ENCODE measurements at regions not wholly inside any gene's neighbourhood (a gene's known extent, or its start where the extent isn't known, plus 50 kb on each side); places are given as distances from the start of the nearest gene placed in this dataset.
"Not testable (repeated sequence)": the region's sequence is repeated elsewhere in the genome, so short reads cannot be mapped to it uniquely, and the experiment has no call there.

DNA sequence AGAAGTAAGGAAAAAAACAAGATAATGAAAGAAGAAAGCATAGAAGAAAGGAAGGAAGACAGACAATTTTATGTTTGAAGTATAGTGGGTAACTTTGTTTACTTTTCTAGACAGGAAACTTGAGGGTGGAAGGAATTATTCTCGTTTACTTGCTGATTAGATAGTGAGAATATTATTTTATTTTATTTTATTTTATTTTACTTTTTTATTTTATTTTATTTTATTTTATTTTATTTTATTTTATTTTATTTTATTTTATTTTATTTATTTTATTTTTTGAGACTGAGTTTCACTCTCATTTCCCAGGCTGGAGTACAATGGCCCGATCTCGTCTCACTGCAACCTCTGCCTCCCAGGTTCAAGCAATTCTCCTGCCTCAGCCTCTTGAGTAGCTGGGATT, 623.1 kb upstream of the COX7C start:
- not testable (repeated sequence) for H3K18ac ChIP-seq (ENCODE audit: low read length); H3K27ac ChIP-seq (ENCODE audit: low read depth, low read length); H2BK120ac ChIP-seq (ENCODE audit: low read depth, low read length); H3K36me3 ChIP-seq (ENCODE audit: control insufficient read depth, insufficient read depth, low read length); H3K79me1 ChIP-seq (ENCODE audit: low read length); H3K9ac ChIP-seq (ENCODE audit: low read length); H4K5ac ChIP-seq (ENCODE audit: low read length); H3K4me3 ChIP-seq (ENCODE audit: low read length); H2AK5ac ChIP-seq (ENCODE audit: low read length); H3K4me2 ChIP-seq (ENCODE audit: low read length); H2BK5ac ChIP-seq (ENCODE audit: low read length); H4K8ac ChIP-seq (ENCODE audit: low read depth, low read length); H3K56ac ChIP-seq (ENCODE audit: low read length); H3K4me1 ChIP-seq (ENCODE audit: control insufficient read depth, low read depth, low read length); H2BK15ac ChIP-seq (replicated peaks; ENCODE audit: low read depth); H3K79me2 ChIP-seq (ENCODE audit: control insufficient read depth, insufficient read depth, low read length); H3K4ac ChIP-seq (ENCODE audit: low read depth, low read length); DNase-seq; H3K27me3 ChIP-seq (ENCODE audit: insufficient read depth, low read length, poor library complexity); H3K23ac ChIP-seq (ENCODE audit: low read length)
- no CpG with 5 or more reads among the region's 3 CpGs for WGBS (ENCODE audit: extremely low coverage, insufficient coverage, low lambda C conversion rate)

- no peaks in the 10 kb centered on the region for H3K27me3 ChIP-seq (ENCODE audit: insufficient read depth, low read length, poor library complexity)
- no peak overlapping the region for H3K27ac ChIP-seq (ENCODE audit: low read depth, low read length)
- H3K4me2 ChIP-seq (ENCODE audit: low read length) = no peak overlapping the region
- no peak overlapping the region for H2AK5ac ChIP-seq (ENCODE audit: low read length)
- H3K9ac ChIP-seq (ENCODE audit: low read length) = no peak overlapping the region
- H4K8ac ChIP-seq (ENCODE audit: low read depth, low read length) = no peak overlapping the region
- no peak overlapping the region for H2BK15ac ChIP-seq (replicated peaks; ENCODE audit: low read depth)
- no peak overlapping the region for H3K23ac ChIP-seq (ENCODE audit: low read length)
- H3K56ac ChIP-seq (ENCODE audit: low read length) = no peak overlapping the region
- no peak overlapping the region for H2BK120ac ChIP-seq (ENCODE audit: low read depth, low read length)
- no peak overlapping the region for H2BK5ac ChIP-seq (ENCODE audit: low read length)
- no peaks in the 10 kb centered on the region for H3K4me1 ChIP-seq (ENCODE audit: control insufficient read depth, low read depth, low read length)
- WGBS (ENCODE audit: extremely low coverage, insufficient coverage, low lambda C conversion rate) = no CpG with 5 or more reads among the region's 2 CpGs
- no peak overlapping the region for H3K4ac ChIP-seq (ENCODE audit: low read depth, low read length)
- no peak overlapping the region for H4K5ac ChIP-seq (ENCODE audit: low read length)
- no peak overlapping the region for H3K4me3 ChIP-seq (ENCODE audit: low read length)
- no peaks in the 10 kb centered on the region for H3K79me2 ChIP-seq (ENCODE audit: control insufficient read depth, insufficient read depth, low read length)
- DNase-seq = no peak
- no peak overlapping the region for H3K18ac ChIP-seq (ENCODE audit: low read length)
- no peaks in the 10 kb centered on the region for H3K36me3 ChIP-seq (ENCODE audit: control insufficient read depth, insufficient read depth, low read length)
- no peaks in the 10 kb centered on the region for H3K79me1 ChIP-seq (ENCODE audit: low read length)
Observed at GRCh38 chr5:85998656-85999055, 619.1 kb upstream of the COX7C start.

DNA sequence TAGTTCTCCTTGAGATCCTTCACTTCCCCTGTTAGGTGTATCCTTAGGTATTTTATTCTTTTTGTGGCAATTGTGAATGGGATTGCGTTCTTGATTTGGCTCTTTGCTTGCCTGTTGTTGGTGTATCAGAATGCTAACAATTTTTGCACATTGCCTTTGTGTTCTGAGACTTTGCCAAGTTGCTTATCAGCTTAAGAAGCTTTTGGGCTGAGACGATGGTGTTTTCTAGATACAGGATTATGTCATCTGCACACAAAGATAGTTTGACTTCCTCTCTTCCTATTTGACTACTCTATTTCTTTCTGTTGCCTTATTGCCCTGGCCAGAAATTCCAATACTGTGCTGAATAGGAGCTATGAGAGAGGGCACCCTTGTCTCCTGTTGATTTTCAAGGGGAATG, 609.4 kb upstream of the COX7C start:
- Histone ChIP-seq H3K18ac (ENCODE audit: low read length) (no peak overlapping the region), H4K8ac (ENCODE audit: low read depth, low read length) (no peak overlapping the region), H2AK5ac (ENCODE audit: low read length) (no peak overlapping the region), H3K4me3 (ENCODE audit: low read length) (no peak overlapping the region), H3K56ac (ENCODE audit: low read length) (no peak overlapping the region), H3K4me2 (ENCODE audit: low read length) (no peak overlapping the region), H2BK15ac (replicated peaks; ENCODE audit: low read depth) (no peak overlapping the region), H3K27ac (ENCODE audit: low read depth, low read length) (no peak overlapping the region), H2BK5ac (ENCODE audit: low read length) (no peak overlapping the region), H4K5ac (ENCODE audit: low read length) (no peak overlapping the region), H3K36me3 (ENCODE audit: control insufficient read depth, insufficient read depth, low read length) (no peaks in the 10 kb centered on the region), H3K4ac (ENCODE audit: low read depth, low read length) (no peak overlapping the region), H3K4me1 (ENCODE audit: control insufficient read depth, low read depth, low read length) (no peaks in the 10 kb centered on the region), H3K79me2 (ENCODE audit: control insufficient read depth, insufficient read depth, low read length) (no peaks in the 10 kb centered on the region), H3K79me1 (ENCODE audit: low read length) (no peaks in the 10 kb centered on the region), H3K9ac (ENCODE audit: low read length) (no peak overlapping the region), H2BK120ac (ENCODE audit: low read depth, low read length) (no peak overlapping the region), H3K23ac (ENCODE audit: low read length) (no peak overlapping the region), H3K27me3 (ENCODE audit: insufficient read depth, low read length, poor library complexity) (no peaks in the 10 kb centered on the region)
- no peak for DNase-seq
- WGBS (ENCODE audit: extremely low coverage, insufficient coverage, low lambda C conversion rate) = no CpG with 5 or more reads among the region's 2 CpGs

DNA sequence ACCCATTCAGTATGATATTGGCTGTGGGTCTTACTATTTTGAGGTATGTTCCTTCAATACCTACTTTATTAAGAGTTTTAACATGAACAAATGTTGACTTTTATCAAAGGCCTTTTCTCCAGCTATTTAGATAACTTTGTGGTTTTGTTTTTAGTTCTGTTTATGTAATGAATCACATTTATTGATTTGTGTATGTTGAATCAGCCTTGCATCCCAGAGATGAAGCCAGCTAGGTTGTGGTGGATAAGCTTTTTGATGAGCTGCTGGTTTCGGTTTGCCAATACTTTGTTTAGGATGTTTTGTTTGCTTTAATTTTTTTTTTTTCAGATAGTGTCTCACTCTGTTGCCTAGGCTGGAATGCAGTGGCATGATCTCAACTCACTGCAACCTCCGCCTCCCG, 609.0 kb upstream of the COX7C start:
- Histone ChIP-seq H4K8ac (ENCODE audit: low read depth, low read length) (no peak overlapping the region), H2BK5ac (ENCODE audit: low read length) (no peak overlapping the region), H3K18ac (ENCODE audit: low read length) (no peak overlapping the region), H4K5ac (ENCODE audit: low read length) (no peak overlapping the region), H3K27ac (ENCODE audit: low read depth, low read length) (no peak overlapping the region), H3K23ac (ENCODE audit: low read length) (no peak overlapping the region), H2AK5ac (ENCODE audit: low read length) (no peak overlapping the region), H3K4me1 (ENCODE audit: control insufficient read depth, low read depth, low read length) (no peaks in the 10 kb centered on the region), H3K36me3 (ENCODE audit: control insufficient read depth, insufficient read depth, low read length) (no peaks in the 10 kb centered on the region), H3K4ac (ENCODE audit: low read depth, low read length) (no peak overlapping the region), H3K4me3 (ENCODE audit: low read length) (no peak overlapping the region), H3K79me2 (ENCODE audit: control insufficient read depth, insufficient read depth, low read length) (no peaks in the 10 kb centered on the region), H2BK120ac (ENCODE audit: low read depth, low read length) (no peak overlapping the region), H3K4me2 (ENCODE audit: low read length) (no peak overlapping the region), H3K27me3 (ENCODE audit: insufficient read depth, low read length, poor library complexity) (no peaks in the 10 kb centered on the region), H3K56ac (ENCODE audit: low read length) (no peak overlapping the region), H2BK15ac (replicated peaks; ENCODE audit: low read depth) (no peak overlapping the region), H3K79me1 (ENCODE audit: low read length) (no peaks in the 10 kb centered on the region), H3K9ac (ENCODE audit: low read length) (no peak overlapping the region)
- WGBS (ENCODE audit: extremely low coverage, insufficient coverage, low lambda C conversion rate) = no CpG with 5 or more reads among the region's 3 CpGs
- DNase-seq = no peak

DNA sequence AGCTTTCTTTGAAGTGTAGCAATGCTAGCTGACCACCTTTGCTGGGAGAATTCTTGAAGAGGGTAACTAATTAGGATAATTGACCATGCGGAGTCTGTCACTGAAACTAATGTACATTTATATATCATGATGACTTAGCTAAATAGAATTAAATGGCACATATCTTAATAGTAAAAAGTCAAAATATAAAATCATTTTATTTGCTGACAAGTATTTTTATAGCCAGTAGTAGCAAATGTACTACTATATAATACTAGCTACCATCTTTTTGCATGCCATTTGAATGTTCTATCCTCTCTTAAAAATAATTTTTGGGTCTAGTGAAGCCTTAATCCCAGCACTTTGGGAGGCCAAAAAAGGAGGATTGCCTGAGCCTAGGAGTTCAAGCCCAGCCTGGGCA, 605.8 kb upstream of the COX7C start:
- Histone ChIP-seq H3K18ac (ENCODE audit: low read length) (no peak overlapping the region), H3K23ac (ENCODE audit: low read length) (no peak overlapping the region), H3K27ac (ENCODE audit: low read depth, low read length) (no peak overlapping the region), H3K79me2 (ENCODE audit: control insufficient read depth, insufficient read depth, low read length) (no peaks in the 10 kb centered on the region), H3K27me3 (ENCODE audit: insufficient read depth, low read length, poor library complexity) (no peaks in the 10 kb centered on the region), H3K9ac (ENCODE audit: low read length) (no peak overlapping the region), H3K79me1 (ENCODE audit: low read length) (no peaks in the 10 kb centered on the region), H3K4me3 (ENCODE audit: low read length) (no peak overlapping the region), H3K4me1 (ENCODE audit: control insufficient read depth, low read depth, low read length) (no peaks in the 10 kb centered on the region), H2AK5ac (ENCODE audit: low read length) (no peak overlapping the region), H4K5ac (ENCODE audit: low read length) (no peak overlapping the region), H3K4me2 (ENCODE audit: low read length) (no peak overlapping the region), H3K4ac (ENCODE audit: low read depth, low read length) (no peak overlapping the region), H2BK15ac (replicated peaks; ENCODE audit: low read depth) (no peak overlapping the region), H2BK5ac (ENCODE audit: low read length) (no peak overlapping the region), H2BK120ac (ENCODE audit: low read depth, low read length) (no peak overlapping the region), H4K8ac (ENCODE audit: low read depth, low read length) (no peak overlapping the region), H3K36me3 (ENCODE audit: control insufficient read depth, insufficient read depth, low read length) (no peaks in the 10 kb centered on the region), H3K56ac (ENCODE audit: low read length) (no peak overlapping the region)
- no peak for DNase-seq
- WGBS (ENCODE audit: extremely low coverage, insufficient coverage, low lambda C conversion rate) = no CpG with 5 or more reads among the region's 1 CpG

DNA sequence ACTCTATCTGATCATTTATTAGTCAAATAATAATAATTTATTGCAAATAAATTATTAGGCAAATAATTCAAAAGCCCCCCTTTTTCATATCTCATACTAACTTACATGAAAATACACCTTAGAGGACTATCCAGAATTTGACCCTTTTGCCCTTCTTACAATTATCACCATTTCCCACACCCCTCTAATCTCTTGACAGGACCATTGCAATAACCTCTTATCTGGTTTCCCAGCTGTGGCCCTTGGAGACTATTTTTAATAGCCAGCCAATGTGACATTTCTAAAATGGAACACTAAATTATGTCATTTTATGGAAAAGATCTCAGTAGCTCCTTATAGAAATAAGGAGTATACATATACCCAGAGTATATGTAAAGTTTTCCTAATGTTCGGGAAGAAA, 588.4 kb upstream of the COX7C start:
- Histone ChIP-seq H4K5ac (ENCODE audit: low read length) (no peak overlapping the region), H3K27ac (ENCODE audit: low read depth, low read length) (no peak overlapping the region), H3K4ac (ENCODE audit: low read depth, low read length) (no peak overlapping the region), H3K36me3 (ENCODE audit: control insufficient read depth, insufficient read depth, low read length) (no peaks in the 10 kb centered on the region), H3K18ac (ENCODE audit: low read length) (no peak overlapping the region), H2BK120ac (ENCODE audit: low read depth, low read length) (no peak overlapping the region), H2AK5ac (ENCODE audit: low read length) (no peak overlapping the region), H3K4me1 (ENCODE audit: control insufficient read depth, low read depth, low read length) (no peaks in the 10 kb centered on the region), H3K79me2 (ENCODE audit: control insufficient read depth, insufficient read depth, low read length) (no peaks in the 10 kb centered on the region), H3K23ac (ENCODE audit: low read length) (no peak overlapping the region), H2BK15ac (replicated peaks; ENCODE audit: low read depth) (no peak overlapping the region), H3K56ac (ENCODE audit: low read length) (no peak overlapping the region), H3K4me3 (ENCODE audit: low read length) (no peak overlapping the region), H3K79me1 (ENCODE audit: low read length) (no peaks in the 10 kb centered on the region), H2BK5ac (ENCODE audit: low read length) (no peak overlapping the region), H3K4me2 (ENCODE audit: low read length) (no peak overlapping the region), H3K9ac (ENCODE audit: low read length) (no peak overlapping the region), H3K27me3 (ENCODE audit: insufficient read depth, low read length, poor library complexity) (no peaks in the 10 kb centered on the region), H4K8ac (ENCODE audit: low read depth, low read length) (no peak overlapping the region)
- no CpG with 5 or more reads among the region's 1 CpG for WGBS (ENCODE audit: extremely low coverage, insufficient coverage, low lambda C conversion rate)
- no peak for DNase-seq
